Mesothelial cell of epicardium (in vitro differentiated cells): ENCODE measurements at regions not wholly inside any gene's neighbourhood (a gene's known extent, or its start where the extent isn't known, plus 50 kb on each side); places are given as distances from the start of the nearest gene placed in this dataset.
"Not testable (repeated sequence)": the region's sequence is repeated elsewhere in the genome, so short reads cannot be mapped to it uniquely, and the experiment has no call there.

Source experiments
- DNase-seq, 2 experiments: peaks; one replicate each; pipeline ENCODE4 v3.0.0; 2021; ENCODE audit warnings: low spot score in 2 of 2; ENCODE audit not compliant: unreplicated experiment in 2 of 2
- H3K27ac Mint-ChIP-seq: 2 replicates; pipeline ENCODE4 v1.8.0; 2021; ENCODE audit warnings: mixed read lengths
- H3K27me3 Mint-ChIP-seq: 2 replicates; pipeline ENCODE4 v1.8.0; 2021; ENCODE audit warnings: low read depth, mixed read lengths
- H3K36me3 Mint-ChIP-seq: 2 replicates; pipeline ENCODE4 v1.8.0; 2021; ENCODE audit warnings: mixed read lengths
- H3K4me1 Mint-ChIP-seq: 2 replicates; pipeline ENCODE4 v1.8.0; 2021; ENCODE audit warnings: mixed read lengths
- H3K4me3 Mint-ChIP-seq: 2 replicates; pipeline ENCODE4 v1.8.0; 2021; ENCODE audit warnings: mild to moderate bottlenecking, moderate library complexity, mixed read lengths
- H3K9me3 Mint-ChIP-seq: 2 replicates; pipeline ENCODE4 v1.8.0; 2021; ENCODE audit warnings: mixed read lengths
- CTCF ChIP-seq: fragments of 200-600 bp; sonication (generic); IDR thresholded peaks from one replicate; pipeline ENCODE4 v1.5.0; 2021; ENCODE audit warnings: antibody characterized with exemption; ENCODE audit not compliant: unreplicated experiment

DNA sequence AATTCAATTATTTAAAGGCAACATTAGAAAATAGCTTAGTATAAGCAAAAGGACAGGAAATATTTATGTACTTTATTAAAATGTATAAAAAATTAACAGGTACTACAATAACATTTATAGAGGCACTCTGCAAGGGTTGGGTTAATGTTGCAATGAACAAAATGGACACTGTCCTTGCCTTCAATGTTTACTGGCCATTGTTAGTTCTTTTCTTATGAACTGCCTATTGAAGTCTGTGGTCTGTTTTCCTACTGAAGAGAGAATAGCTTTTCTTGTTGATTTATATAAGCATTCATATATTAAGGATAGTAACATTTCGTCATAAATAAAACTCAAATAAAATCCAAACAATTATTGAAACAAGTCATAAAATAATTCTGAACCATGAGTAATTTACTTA lies 135.3 kb upstream of the BEND6 start:
- peaks cover 6% of the 10 kb centered on the region for H3K4me1 Mint-ChIP-seq
- no peak for DNase-seq
- H3K27ac Mint-ChIP-seq = no peak overlapping the region
- no peak for TF ChIP-seq CTCF
- no peaks in the 10 kb centered on the region for H3K27me3 Mint-ChIP-seq
- no peak overlapping the region for H3K4me3 Mint-ChIP-seq
- no peaks in the 10 kb centered on the region for H3K9me3 Mint-ChIP-seq
- no peaks in the 10 kb centered on the region for H3K36me3 Mint-ChIP-seq

DNA sequence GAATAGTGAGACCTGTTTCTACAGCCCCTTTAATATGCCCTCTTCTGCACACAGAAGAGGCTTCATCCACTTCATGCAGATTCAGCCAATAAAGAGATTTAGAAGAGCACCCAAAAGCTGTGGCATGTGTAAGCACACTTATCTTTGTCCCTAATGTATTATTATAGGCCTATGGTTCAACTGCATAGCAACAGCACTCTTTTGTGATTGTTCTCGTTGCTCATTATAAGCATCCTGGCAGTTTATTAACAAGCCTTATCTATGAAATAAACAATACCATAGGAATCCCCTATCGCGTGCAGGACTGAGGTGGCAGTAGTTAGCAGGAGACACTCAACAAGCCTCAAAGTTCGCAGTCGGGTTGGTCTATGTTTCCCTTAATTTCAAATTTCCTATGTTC lies 138.5 kb upstream of the BEND6 start:
- Mint-ChIP-seq H3K9me3 (no peaks in the 10 kb centered on the region), H3K27me3 (no peaks in the 10 kb centered on the region), H3K4me3 (no peak overlapping the region), H3K4me1 (peaks cover 10% of the 10 kb centered on the region), H3K36me3 (no peaks in the 10 kb centered on the region), H3K27ac (no peak overlapping the region)
- TF ChIP-seq CTCF = no peak
- no peak for DNase-seq

DNA sequence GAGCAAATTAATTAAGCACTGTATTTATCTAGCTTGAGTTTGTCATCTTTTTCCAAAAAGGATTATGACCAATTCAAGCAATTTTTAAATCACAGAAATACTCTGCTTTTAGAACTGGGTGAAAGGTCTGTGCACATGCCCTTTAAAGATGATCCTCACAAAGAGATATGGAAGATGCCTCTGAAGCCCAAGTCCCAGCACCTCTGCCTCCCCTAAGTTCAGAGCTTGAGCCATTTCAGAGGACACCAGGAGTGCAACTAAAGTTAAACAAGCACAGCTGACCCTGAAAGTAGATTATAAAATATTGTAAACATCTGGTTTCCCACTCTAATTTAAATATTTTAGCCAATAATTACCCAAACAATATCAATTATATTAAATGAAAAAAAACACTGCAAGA lies 139.5 kb upstream of the BEND6 start:
- H3K4me3 Mint-ChIP-seq = no peak overlapping the region
- H3K9me3 Mint-ChIP-seq = no peaks in the 10 kb centered on the region

DNA sequence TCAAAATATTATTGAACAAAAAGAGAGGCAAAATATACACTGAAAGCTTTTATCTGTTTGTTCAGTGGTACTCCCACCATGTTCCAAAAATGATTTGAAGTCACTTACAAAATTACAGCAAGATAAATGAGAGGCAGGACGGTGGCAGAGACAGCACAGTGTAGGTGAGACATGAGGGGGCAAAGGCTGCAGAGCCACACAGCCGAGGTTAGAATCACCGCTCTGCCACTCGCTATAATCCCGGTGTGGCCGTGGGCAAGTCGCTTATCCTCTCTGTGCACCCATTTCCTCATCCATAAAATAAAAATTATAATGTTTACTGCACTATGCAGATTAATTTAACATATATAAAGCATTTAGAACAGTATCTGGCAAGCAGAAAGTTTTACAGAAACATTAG lies 140.1 kb upstream of the BEND6 start:
- no peaks in the 10 kb centered on the region for H3K9me3 Mint-ChIP-seq
- no peaks in the 10 kb centered on the region for H3K27me3 Mint-ChIP-seq
- no peak for TF ChIP-seq CTCF
- no peak overlapping the region for H3K4me3 Mint-ChIP-seq
- no peak for DNase-seq
- H3K4me1 Mint-ChIP-seq = peaks cover 10% of the 10 kb centered on the region
- no peaks in the 10 kb centered on the region for H3K36me3 Mint-ChIP-seq
- no peak overlapping the region for H3K27ac Mint-ChIP-seq

More for the DNA sequence above, 139.5 kb upstream of the BEND6 start:
- no peaks in the 10 kb centered on the region for H3K27me3 Mint-ChIP-seq
- H3K36me3 Mint-ChIP-seq = no peaks in the 10 kb centered on the region
- DNase-seq = no peak
- H3K27ac Mint-ChIP-seq = no peak overlapping the region
- no peak for TF ChIP-seq CTCF
- peaks cover 10% of the 10 kb centered on the region for H3K4me1 Mint-ChIP-seq

DNA sequence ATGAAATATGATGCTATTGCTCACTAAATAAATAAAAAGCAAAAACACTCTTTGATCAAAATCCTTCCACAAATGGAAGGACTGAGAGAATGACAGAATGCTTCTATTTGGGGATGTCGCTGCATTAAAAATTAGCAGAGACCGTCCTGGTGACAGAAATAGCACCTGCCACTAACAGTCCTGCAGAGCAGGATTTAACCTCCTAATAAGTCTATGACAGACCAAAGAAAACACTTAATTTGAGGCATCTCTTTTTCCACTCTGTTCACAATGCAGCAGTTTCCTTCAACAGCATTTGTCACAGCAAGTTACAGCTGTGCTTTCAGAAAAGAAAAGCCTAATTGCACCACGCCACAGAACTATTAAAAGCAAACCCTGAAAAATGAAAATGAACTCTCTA lies 140.6 kb upstream of the BEND6 start:
- Mint-ChIP-seq H3K9me3 (no peaks in the 10 kb centered on the region), H3K27ac (no peak overlapping the region), H3K36me3 (no peaks in the 10 kb centered on the region), H3K4me1 (peaks cover 11% of the 10 kb centered on the region), H3K4me3 (no peak overlapping the region), H3K27me3 (no peaks in the 10 kb centered on the region)
- no peak for TF ChIP-seq CTCF
- no peak for DNase-seq

DNA sequence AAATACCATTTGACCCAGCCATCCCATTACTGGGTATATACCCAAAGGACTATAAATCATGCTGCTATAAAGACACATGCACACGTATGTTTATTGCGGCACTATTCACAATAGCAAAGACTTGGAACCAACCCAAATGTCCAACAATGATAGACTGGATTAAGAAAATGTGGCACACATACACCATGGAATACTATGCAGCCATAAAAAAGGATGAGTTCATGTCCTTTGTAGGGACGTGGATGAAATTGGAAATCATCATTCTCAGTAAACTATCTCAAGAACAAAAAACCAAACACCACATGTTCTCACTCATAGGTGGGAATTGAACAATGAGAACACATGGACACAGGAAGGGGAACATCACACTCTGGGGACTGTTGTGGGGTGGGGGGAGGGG lies 142.1 kb upstream of the BEND6 start:
- H3K4me3 Mint-ChIP-seq, H3K27me3 Mint-ChIP-seq, H3K27ac Mint-ChIP-seq, DNase-seq, H3K36me3 Mint-ChIP-seq, H3K9me3 Mint-ChIP-seq: not testable (repeated sequence)
- peaks cover 23% of the 10 kb centered on the region for H3K4me1 Mint-ChIP-seq
